Activated CD8-positive, alpha-beta memory T cell treated with anti-CD3 and anti-CD28 coated beads for 36 hours (primary cell): ENCODE measurements at regions not wholly inside any gene's neighbourhood (a gene's known extent, or its start where the extent isn't known, plus 50 kb on each side); places are given as distances from the start of the nearest gene placed in this dataset.
"Not testable (repeated sequence)": the region's sequence is repeated elsewhere in the genome, so short reads cannot be mapped to it uniquely, and the experiment has no call there.

ENCODE experiments used
- CTCF ChIA-PET: fragments of 350-600 bp; sonication (Branson Sonifier 250); formaldehyde crosslinking; loops from one replicate; lab custom pipeline; 2021; ENCODE audit warnings: antibody characterized with exemption; lab: Charles Lee
- POLR2A ChIA-PET: fragments of 350-600 bp; sonication (Branson Sonifier 250); formaldehyde crosslinking; loops from one replicate; lab custom pipeline; 2021; ENCODE audit warnings: antibody characterized with exemption; lab: Charles Lee

DNA sequence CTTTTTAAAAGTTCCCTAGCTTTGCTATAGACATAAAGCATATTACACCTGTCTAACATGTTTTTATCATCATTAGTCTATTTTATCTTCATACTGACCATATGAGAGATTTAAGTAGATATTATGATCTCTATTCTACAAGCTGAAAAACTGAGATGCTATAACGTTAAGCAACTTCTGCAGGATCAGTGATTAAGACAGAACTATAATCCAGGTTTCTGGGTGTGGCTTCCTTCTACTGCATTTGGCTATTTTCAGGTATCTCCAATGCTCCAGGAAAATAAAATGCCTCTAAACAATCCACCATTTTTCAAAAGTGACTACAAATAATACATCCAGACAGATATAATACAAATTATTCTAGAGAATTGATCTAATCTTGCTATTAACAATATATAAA, 53.4 kb downstream of the RGS2 start:
- ChIA-PET POLR2A (no interaction called here), CTCF (no interaction called here)

DNA sequence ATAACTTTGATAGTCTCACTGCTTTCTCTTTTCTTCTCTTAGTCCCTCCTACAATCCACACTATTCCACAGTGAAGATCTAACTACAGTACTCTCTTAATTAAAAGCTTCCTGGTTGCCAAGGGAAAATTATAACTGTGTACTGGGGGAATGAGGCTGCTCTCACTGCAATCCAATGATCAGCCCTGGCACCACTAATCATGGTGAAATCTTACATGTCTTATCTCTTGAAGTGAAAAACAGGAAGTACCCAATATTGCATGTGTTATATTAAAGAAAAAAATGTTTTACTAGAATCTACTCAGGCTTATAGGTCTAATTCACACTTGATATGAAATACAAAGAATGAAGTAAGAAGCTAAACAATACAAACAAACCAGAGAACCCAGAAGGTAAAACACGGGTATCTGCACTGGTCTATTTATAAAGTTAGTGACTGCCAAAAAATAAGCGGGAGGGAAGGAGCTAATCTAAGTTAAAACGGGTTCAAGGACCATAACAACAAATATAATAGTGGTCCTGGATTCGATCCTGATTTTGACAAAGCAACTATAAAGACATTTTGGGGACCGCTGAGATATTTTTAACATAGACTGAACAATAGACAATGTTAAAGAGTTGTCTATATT, 57.5 kb downstream of the RGS2 start:
- CTCF ChIA-PET = no interaction called here
- POLR2A ChIA-PET = no interaction called here

DNA sequence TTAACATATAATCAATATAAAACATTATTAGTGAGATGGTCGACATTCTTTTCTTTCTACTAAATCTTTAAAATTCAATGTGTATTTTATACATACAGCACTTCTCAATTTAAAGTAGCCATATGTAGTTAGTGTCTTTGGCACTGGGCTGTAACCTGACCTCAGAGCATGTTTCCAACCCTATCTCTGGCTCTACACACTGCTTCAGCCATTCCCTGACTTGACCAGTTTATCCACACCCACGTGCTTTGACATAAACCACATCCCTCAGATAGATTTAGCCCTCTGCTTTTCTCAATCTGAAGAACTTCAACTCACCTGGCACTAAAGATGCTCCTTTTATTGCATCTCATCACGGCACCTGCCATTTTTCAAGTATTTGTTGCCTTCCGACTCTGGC, 58.3 kb downstream of the RGS2 start:
- CTCF ChIA-PET = no interaction called here
- POLR2A ChIA-PET = no interaction called here

DNA sequence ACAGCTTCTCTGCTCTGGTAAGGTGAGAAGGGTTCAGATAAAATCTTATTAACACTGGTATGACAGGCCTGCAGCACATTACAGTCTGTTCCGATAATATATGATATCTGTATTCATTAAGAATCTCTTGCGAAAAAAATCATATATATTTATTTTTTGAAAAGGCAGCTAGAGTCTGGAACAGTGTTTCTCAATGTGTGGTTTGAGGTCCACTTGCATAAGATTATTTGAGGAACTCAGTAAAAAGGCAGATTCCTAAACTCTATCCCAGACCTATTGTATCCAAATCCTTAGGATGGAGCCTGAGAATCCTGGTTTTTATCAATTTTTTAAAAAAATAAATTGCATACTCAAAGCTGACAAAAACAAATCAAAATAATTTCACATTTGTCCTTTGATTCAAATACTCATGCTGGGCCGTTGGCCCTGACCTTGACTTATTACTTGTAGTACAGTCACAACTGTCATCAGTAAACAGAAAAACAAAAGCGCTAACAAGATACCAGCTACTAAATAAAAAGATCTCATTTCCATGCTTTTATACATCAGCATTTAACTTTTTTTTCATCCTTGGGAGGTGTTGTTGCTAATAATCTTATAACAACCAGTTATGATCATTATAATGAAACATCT, 60.6 kb downstream of the RGS2 start:
- CTCF ChIA-PET = no interaction called here
- POLR2A ChIA-PET = no interaction called here

DNA sequence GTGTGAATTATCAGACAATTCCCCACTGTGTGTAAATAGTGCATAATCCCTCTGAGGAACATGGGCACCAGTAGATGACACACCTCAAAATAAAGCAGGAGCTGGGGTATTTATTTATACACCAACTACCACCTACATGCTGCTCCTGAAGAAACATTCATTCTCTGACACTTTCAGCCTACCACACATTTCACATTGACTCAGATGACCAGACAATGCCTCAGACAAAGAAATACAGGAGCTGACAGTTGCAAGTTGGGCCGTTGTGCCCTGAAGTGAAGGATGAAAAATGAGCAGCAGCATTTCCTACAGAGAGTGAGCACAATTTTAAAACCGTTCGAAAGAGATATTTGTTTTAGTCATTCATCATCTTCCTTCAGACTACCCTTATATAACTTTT, 63.2 kb downstream of the RGS2 start:
- CTCF ChIA-PET = no interaction called here
- POLR2A ChIA-PET = no interaction called here

DNA sequence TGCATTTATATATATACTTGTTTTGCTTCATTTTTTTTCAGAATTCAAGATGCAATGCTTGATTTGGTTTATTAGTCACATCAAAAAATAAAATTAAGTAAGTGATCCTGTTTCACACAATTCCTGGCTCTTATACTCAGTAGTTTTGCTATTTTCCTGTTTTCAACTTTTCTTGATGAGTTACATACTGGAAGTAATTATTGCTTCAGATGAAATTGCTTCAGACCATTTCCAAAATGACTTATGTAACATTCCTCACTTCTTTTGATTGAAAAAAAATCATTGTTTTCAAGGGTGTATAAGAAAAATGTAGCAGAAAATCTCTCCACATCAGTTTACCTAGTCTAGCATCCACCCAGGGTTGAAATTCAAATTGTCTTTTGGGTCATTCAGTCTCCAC, 65.0 kb downstream of the RGS2 start:
- CTCF ChIA-PET = no interaction called here

DNA sequence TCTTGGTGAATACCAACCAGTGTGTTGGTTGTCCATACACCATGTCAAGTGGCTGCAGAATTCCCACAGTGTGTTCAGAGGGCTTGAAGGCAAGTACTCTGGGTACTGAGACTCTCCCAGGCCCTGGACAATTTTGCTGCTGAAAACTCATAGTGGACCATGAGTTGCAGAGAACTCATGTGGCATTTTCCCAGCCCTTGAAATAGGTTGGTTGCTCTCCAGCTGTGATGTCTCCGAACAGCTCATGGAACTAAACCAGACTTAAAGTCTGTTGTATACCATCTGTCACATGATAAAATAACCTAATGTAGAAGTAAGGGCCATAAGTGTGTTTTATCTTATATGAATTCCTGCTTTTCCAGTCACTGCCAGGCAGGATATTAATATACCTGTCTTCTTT, 67.8 kb downstream of the RGS2 start:
- CTCF ChIA-PET = no interaction called here

More for the DNA sequence above, 65.0 kb downstream of the RGS2 start:
- POLR2A ChIA-PET = no interaction called here

DNA sequence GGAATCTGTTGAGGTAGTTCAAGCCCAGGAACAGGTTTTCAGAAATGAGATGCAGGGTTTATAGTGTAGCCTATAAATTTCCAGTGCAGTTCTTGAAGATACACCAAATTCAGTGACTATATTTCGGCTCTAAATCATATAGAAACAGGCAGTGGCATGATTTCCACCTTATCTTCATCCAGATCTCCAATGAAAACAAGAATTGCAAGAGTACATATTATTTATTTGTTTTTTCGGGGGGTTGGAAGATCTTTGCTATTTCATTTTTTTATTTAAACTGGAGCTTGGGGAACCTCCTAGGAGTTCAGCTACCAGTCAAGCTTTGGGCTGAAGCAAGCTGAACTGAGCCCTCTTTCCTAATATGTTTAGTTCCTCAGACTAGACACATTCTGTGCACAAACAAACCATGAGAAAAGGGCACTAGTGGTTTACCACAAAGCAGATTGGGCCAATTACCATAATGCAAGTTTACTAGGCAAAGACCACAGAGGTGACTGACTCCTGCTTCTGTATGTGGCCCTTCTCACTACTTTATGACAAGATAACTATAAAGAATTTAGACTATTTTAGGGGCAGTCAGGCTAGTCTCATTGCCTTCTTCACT, 68.5 kb downstream of the RGS2 start:
- POLR2A ChIA-PET = no interaction called here
- CTCF ChIA-PET = no interaction called here

More for the DNA sequence above, 67.8 kb downstream of the RGS2 start:
- POLR2A ChIA-PET = no interaction called here

DNA sequence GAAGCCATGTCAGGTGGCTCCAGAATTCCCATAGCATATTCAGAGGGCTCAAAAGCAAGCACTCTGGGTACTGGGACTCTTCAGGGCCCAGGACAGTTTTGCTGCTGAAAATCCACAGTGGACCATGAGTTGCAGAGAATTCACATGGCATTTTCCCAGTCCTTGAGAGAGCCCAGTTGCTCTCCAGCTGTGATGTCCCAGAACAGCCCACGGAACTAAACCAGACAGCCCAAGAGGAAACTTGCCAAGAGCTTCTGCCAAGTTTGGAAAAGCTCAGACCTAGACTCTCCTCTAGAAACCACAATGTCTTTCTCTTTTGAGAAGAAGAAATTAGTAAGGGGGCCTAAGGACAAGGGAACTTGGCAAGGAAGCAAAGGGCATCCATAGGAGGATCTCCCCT, 69.4 kb downstream of the RGS2 start:
- CTCF ChIA-PET = no interaction called here
- POLR2A ChIA-PET = no interaction called here

DNA sequence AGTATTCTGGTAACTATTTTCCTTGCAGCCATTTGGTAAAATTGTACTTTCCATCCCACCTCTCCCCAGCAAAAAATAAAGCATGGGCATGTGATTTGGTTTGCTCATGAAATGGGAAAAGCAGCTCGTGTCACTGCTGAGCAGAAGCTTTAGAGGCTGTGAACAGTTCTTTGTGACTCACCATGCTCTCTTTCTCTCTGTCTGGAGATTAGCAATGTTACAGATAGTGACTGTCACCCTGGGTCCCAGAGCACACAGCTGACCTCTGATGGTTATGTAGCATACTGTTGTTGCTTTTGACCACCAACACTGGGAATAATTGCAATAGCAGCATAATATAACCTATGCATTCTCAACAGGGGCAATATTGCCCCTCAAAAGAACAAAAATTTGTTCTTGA, 70.6 kb downstream of the RGS2 start:
- CTCF ChIA-PET = no interaction called here
- POLR2A ChIA-PET = no interaction called here

DNA sequence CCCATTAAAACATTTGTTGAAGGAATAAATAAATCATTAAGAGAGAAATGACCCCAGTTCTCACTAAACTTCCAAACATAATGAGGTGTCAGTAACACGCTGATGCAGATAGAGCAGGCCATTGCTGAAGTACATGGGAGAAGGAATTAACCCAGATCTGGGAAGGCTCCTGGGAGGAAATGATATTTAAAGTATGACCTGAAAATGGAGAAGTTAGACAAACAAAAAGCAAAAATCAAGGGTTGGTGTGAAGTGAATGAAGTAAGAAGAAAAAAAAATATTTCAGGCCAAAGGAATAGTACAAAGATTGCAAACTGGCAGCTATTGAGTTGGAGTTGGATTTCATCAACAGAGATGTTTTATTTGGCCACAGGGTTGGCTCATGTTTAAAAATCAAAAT, 71.4 kb downstream of the RGS2 start:
- ChIA-PET POLR2A (no interaction called here), CTCF (no interaction called here)

DNA sequence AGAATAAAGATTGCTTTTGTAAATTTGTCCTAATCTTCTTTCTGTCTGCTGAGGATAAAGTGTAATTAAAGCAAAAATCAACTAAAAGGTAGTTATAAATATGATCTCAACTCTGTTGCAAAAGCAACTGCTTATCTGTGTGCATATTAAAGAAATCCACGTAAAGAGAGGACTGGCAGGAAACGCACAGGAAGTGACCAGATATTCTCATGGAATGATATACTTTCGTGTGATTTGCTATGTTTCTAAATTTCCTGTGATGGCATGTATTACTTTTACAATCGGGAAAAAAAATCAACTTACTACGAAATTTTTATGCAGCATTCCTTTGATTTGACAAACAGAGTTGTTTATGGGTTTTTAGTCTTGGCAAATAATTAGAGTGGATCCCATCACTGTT, 75.4 kb downstream of the RGS2 start:
- POLR2A ChIA-PET = no interaction called here
- CTCF ChIA-PET = no interaction called here

DNA sequence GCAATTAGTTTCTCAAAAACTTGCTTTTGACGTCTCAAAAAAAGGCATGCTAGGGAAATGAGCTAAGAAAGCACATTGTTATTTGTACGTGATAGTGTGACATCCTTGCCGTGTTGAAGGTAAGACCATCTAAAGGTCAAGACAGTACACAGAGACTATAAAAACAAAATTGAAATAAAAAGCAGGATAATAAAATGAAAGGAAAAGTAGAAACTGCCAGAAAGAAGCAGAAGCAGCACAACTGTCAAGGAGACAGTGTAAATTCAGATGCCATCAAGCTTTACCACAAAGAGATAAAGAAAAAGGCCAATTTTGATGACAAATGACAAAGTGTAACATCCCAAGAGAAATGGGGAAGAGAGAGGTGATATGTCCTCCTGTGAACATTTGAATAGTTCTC, 76.5 kb downstream of the RGS2 start:
- CTCF ChIA-PET, POLR2A ChIA-PET: not testable (repeated sequence)

DNA sequence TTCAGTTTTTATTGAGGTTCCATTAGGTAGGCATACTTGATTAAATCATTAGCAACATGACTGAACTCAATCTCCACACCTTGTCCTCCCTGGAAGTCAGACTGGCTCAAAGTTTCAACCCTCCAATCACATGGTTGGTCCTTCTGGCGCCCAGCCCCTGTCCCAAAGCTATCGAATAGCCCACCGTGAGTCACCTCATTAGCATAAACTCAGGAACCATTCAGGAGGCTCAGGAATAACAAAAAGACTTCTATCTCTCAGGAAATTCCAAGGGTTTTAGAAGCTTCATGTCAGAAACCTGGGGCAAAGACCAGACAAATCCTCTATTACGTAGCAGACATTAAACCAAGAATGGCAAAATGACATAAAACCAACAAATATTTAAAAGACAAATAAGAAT, 78.6 kb downstream of the RGS2 start:
- POLR2A ChIA-PET = no interaction called here
- CTCF ChIA-PET = no interaction called here

DNA sequence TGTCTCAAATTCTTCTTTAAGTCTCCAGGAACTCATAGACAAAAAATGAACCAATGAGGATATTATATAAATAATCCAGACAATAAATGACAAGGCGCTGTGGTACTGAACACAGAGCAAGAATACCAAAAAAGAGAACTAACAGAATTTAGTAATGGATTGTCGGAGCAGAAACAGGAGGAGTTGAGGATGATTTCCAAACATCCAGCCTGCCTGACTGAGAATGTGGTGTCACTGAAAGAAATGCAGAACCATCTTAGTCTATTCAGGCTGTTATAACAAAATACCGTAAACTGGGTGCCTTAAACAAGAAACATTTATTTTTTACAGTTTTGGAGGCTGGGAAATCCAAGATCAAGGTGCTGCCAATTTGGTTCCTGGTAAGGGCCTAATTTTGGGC, 79.7 kb downstream of the RGS2 start:
- POLR2A ChIA-PET = no interaction called here
- CTCF ChIA-PET = no interaction called here

DNA sequence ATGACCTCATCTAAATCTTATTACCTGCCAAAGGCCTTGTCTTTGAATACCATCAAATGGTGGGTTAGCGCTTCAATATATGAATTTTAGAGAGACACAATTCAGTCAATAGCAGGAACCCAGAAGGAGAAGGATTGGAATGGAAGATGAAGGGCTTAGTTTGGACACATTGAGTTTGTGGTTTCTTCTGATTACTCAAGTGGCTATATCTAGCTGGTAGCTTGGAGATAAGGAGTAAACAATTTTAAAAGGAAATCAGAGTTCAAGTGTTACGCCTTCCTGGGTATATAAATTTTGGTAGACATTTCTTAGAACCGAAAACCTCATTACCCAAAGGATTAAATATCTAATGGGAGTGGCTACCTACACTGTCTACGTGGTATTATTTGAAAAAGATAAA, 80.2 kb downstream of the RGS2 start:
- CTCF ChIA-PET = no interaction called here
- POLR2A ChIA-PET = no interaction called here

DNA sequence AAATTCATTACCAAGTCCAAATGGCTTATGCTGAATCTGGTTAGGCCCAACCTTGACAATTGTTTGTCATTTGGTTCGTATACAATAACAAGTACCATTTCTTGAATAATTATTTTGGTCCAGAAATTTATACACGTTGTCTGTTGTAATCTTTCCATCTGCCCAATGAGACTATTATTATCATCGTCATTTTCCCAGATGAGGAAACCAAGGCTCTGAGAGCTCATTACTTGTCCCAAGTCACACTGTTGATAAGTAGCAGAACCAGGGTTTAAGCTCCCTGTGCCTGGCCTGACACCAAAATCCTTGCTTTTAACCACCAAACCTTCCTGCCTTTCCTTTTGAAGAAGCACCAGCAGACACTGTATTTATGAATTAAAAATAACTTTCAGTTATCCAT, 81.3 kb downstream of the RGS2 start:
- ChIA-PET POLR2A (no interaction called here), CTCF (no interaction called here)

DNA sequence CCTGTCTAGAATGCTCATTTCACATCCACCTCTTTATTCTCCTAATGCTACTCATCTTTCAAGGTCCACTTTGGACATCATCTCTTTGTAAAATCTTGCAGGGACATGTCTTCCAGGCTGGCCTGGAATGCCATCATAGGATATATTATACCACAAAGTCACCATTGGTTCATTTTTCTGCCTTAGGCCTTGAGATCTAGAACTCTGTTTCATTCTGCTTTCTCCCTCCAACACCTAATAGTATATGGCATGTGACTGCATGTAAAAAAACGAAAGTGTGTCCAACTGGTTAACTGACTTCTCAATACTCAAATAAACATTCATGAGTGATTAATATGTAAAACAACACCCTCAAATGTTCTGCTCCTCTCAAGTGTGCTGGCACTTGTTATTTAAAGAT, 84.1 kb downstream of the RGS2 start:
- POLR2A ChIA-PET = no interaction called here
- CTCF ChIA-PET = interaction anchor here (0.6 kb wide), 1 partner anchor 441 kb away, joined by 3 read pairs; no protein-coding TSS in a partner anchor

DNA sequence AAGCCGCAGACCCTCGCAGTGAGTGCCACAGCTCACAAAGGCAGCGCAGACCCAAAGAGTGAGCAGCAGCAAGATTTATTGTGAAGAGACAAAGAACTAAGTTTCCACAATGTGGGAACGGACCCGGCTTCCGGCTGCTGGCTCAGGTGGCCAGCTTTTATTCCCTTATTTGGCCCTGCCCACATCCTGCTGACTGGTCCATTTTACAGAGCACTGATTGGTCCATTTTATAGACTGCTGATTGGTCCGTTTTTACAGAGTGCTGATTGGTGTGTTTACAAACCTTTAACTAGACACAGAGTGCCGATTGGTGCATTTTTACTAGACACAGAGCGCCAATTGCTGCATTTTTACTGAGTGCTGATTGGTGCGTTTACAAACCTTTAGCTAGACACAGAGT, 86.6 kb downstream of the RGS2 start:
- POLR2A ChIA-PET, CTCF ChIA-PET: not testable (repeated sequence)

DNA sequence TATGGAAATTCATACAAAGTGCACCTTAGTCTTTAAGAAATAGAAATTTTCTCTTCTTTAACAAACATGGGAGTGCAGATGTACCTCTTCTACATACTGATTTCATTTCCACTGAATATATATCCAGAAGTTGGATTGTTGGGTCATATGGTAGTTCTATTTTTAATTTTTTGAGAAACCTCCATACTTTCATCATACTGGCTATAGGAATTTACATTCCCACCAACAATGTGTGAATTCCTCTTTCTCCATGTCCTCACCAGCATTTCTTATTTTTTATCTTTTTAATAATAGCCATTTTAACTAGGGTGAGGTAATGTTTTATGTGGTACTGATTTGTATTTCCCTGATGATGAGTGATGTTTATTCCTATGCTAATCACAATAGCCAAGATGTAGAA, 87.5 kb downstream of the RGS2 start:
- CTCF ChIA-PET = no interaction called here
- POLR2A ChIA-PET = no interaction called here

DNA sequence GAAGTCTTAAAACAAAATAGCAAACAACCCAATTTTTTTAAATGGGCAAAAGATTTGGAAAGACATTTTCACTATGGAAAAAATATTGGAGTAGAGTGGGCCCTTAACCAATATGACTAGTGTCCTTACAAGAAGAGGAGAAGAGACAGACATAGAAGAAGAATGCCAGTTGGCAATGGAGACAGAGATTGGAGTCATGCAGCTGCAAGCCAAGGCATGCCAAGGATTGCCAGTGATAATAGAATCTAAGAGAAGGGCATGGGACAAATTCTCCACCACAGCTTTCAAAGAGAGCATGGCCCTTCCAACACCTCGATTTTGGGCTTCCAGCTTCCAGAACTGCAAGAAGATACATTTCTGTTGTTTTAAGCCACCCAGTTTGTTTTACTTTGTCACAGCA, 92.7 kb downstream of the RGS2 start:
- CTCF ChIA-PET = interaction anchor here (0.6 kb wide), 1 partner anchor 68 kb away, joined by 5 read pairs; no protein-coding TSS in a partner anchor

More for the DNA sequence above, 92.7 kb downstream of the RGS2 start:
- POLR2A ChIA-PET = no interaction called here
